HG03196 (cell line): ENCODE measurements at regions not wholly inside any gene's neighbourhood (a gene's known extent, or its start where the extent isn't known, plus 50 kb on each side); places are given as distances from the start of the nearest gene placed in this dataset.
"Not testable (repeated sequence)": the region's sequence is repeated elsewhere in the genome, so short reads cannot be mapped to it uniquely, and the experiment has no call there.

Experiments used
- ATAC-seq: cut with Tn5 transposase; IDR thresholded peaks from one replicate; pipeline ENCODE4 v1.9.1; 2021; ENCODE audit not compliant: unreplicated experiment

GRCh38 chr19:14328406-14328805 is 52.8 kb upstream of the ADGRE5 start:
- ATAC-seq, result no peak

- not testable (repeated sequence) for ATAC-seq
Observed at GRCh38 chr19:14327061-14327460, 54.2 kb upstream of the ADGRE5 start.

GRCh38 chr19:14325863-14326262 is 55.4 kb upstream of the ADGRE5 start:
- ATAC-seq, result no peak

GRCh38 chr19:14325134-14325533 is 56.1 kb upstream of the ADGRE5 start:
- no peak for ATAC-seq

GRCh38 chr19:14322889-14323463 is 58.3 kb upstream of the ADGRE5 start:
- no peak for ATAC-seq

GRCh38 chr19:14320253-14320652 is 61.0 kb upstream of the ADGRE5 start:
- no peak for ATAC-seq

- ATAC-seq, result not testable (repeated sequence)
Observed at GRCh38 chr19:14319720-14320119, 61.5 kb upstream of the ADGRE5 start.

GRCh38 chr19:14318873-14319272 is 62.4 kb upstream of the ADGRE5 start:
- no peak for ATAC-seq

- no peak for ATAC-seq
Observed at GRCh38 chr19:14317157-14317556, 64.1 kb upstream of the ADGRE5 start.

- no peak for ATAC-seq
Observed at GRCh38 chr19:14315433-14315832, 65.8 kb upstream of the ADGRE5 start.

GRCh38 chr19:14310055-14310454 is 71.2 kb upstream of the ADGRE5 start:
- no peak for ATAC-seq

- ATAC-seq, result no peak
Observed at GRCh38 chr19:14305706-14306105, 75.5 kb upstream of the ADGRE5 start.

- ATAC-seq, result no peak
Observed at GRCh38 chr19:14301150-14301549, 80.1 kb upstream of the ADGRE5 start.

- no peak for ATAC-seq
Observed at GRCh38 chr19:14300303-14300702, 80.9 kb upstream of the ADGRE5 start.

- ATAC-seq, result not testable (repeated sequence)
Observed at GRCh38 chr19:14299224-14299827, 81.9 kb upstream of the ADGRE5 start.

- not testable (repeated sequence) for ATAC-seq
Observed at GRCh38 chr19:14297883-14298576, 83.2 kb upstream of the ADGRE5 start.

- not testable (repeated sequence) for ATAC-seq
Observed at GRCh38 chr19:14294974-14295373, 86.3 kb upstream of the ADGRE5 start.

- not testable (repeated sequence) for ATAC-seq
Observed at GRCh38 chr19:14293816-14294170, 87.5 kb upstream of the ADGRE5 start.

GRCh38 chr19:14293101-14293815 is 87.3 kb upstream of the ADGRL1 start:
- ATAC-seq, result not testable (repeated sequence)

GRCh38 chr19:14289810-14290209 is 83.8 kb upstream of the ADGRL1 start:
- ATAC-seq, result not testable (repeated sequence)

GRCh38 chr19:14287837-14288236 is 81.9 kb upstream of the ADGRL1 start:
- not testable (repeated sequence) for ATAC-seq

- not testable (repeated sequence) for ATAC-seq
Observed at GRCh38 chr19:14286594-14286993, 80.6 kb upstream of the ADGRL1 start.
